Epithelial cell of proximal tubule (primary cell): ENCODE measurements at regions not wholly inside any gene's neighbourhood (a gene's known extent, or its start where the extent isn't known, plus 50 kb on each side); places are given as distances from the start of the nearest gene placed in this dataset.

Source experiments
- DNase-seq: peaks from one replicate; pipeline ENCODE4 v3.0.0-alpha.2; 2011; ENCODE audit warnings: low read depth
- H3K4me3 ChIP-seq: 2 replicates; pipeline ENCODE4 v1.5.1; 2011; ENCODE audit warnings: low read depth, mild to moderate bottlenecking, low read length
- CTCF ChIP-seq: conservative IDR thresholded peaks from 2 replicates; pipeline ENCODE4 v1.5.1; 2012; ENCODE audit warnings: low read depth, mild to moderate bottlenecking, low read length

DNA sequence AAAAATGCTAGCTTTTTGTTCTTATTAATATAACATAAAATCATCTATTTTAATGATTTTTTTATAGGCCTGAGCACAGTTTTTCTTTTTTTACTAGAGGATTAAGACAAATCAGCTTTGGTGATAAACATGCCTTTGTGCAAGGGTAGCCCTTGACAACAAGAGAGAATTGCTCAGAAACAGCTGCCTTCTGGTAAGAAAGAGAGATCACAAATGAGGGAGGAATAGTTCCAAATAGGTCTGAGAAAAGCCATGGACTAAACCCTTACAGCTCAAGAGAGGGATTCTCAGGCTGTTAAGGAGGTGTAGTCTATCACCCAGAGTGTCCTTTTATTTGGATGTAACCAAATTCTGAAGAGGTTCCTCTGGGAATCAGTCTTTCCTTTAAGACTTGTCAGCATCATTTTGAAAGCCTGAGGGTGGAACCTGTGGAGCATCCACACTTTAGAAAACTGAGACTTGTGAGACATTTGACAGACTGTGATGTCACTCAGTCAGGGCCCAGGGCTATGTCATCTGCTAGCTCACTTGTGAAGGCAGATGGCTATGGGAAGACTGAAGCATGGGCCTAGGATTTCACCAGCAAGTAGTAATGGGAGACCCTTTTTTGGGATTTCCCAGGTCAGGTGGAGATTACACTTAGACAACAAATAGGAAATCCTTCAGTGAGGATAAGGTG lies 102.9 kb upstream of the KCNAB1 start:
- no peak overlapping the region for H3K4me3 ChIP-seq
- TF ChIP-seq CTCF, result no peak
- no peak for DNase-seq

DNA sequence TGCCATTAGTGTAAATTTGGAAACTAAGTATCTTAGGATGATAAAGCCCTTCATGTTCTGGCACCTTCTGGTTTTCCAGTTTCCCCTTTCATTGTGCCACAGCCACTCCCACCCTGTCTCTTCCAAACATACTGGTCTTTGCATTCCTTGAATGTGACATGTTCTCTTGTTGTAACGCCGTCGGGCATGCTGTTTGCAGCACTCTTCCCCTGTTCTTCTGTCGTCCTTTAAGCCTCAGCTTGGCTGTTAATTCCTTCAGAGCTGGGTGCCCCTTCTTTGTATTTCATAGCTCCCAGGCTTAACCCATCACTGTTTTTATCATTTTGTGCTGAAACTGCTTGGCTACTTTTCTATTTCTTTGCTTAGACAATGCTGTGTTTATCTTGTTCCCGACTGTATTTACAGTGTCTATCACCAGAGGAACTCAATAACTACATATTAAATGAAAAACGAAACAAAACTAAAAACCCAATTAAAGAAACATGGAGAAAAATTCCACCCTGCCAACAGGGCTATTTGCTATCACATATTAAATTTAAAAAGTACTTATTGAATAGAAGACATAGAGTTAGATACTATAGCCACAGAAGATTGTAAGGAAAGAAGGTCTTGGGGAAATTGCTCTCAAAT lies 95.4 kb upstream of the KCNAB1 start:
- H3K4me3 ChIP-seq, result no peak overlapping the region
- DNase-seq, result no peak
- TF ChIP-seq CTCF, result no peak

GRCh38 chr3:156029208-156029607 lies 91.2 kb upstream of the KCNAB1 start:
- no peak for DNase-seq
- H3K4me3 ChIP-seq, result no peak overlapping the region
- TF ChIP-seq CTCF, result no peak

- no peak for DNase-seq
- no peak for TF ChIP-seq CTCF
These were observed 89.7 kb upstream of the KCNAB1 start for GRCh38 chr3:156030723-156031122.

DNA sequence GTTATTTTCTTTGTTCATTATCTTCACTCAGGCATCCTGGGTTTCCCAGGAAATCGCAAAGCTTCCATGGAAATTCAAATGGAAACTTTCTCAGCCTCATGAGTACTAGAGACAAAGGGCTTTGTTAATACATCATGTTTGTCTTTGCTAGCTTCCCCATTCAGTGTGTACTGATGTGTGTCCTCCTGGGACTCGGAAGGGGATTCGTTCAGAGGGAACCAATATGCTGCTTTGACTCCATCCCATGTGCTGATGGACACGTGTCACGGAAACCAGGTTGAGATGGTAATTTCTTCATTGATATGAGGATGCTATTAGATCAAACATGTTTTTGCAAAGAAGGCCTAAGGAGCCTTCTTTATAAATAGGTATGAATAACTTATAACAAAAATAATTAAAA lies 87.0 kb upstream of the KCNAB1 start:
- no peak for TF ChIP-seq CTCF
- DNase-seq, result no peak
- H3K4me3 ChIP-seq, result no peak overlapping the region

More at GRCh38 chr3:156030723-156031122, 89.7 kb upstream of the KCNAB1 start:
- no peak overlapping the region for H3K4me3 ChIP-seq

DNA sequence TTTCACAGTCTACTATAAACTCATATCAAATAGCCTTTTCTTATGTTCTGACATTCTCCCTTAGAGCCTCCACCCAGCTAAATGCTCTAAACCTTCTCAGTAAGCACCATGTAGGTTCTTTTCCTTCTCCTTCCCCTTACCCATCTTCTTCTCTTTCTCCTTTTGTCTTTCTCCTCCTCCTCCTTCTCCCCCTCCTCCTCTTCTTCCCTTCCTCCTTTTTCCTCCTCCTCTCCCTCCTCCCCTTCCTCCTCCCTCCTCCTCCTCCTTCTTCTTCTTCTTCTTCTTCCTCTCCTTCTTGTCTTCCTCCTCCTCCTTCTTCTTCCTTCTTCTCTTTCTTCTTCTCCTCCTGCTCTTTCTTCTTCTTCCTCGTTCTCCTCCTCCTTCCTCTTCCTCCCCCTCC lies 85.2 kb upstream of the KCNAB1 start:
- no peak for DNase-seq
- TF ChIP-seq CTCF, result no peak
- no peak overlapping the region for H3K4me3 ChIP-seq

DNA sequence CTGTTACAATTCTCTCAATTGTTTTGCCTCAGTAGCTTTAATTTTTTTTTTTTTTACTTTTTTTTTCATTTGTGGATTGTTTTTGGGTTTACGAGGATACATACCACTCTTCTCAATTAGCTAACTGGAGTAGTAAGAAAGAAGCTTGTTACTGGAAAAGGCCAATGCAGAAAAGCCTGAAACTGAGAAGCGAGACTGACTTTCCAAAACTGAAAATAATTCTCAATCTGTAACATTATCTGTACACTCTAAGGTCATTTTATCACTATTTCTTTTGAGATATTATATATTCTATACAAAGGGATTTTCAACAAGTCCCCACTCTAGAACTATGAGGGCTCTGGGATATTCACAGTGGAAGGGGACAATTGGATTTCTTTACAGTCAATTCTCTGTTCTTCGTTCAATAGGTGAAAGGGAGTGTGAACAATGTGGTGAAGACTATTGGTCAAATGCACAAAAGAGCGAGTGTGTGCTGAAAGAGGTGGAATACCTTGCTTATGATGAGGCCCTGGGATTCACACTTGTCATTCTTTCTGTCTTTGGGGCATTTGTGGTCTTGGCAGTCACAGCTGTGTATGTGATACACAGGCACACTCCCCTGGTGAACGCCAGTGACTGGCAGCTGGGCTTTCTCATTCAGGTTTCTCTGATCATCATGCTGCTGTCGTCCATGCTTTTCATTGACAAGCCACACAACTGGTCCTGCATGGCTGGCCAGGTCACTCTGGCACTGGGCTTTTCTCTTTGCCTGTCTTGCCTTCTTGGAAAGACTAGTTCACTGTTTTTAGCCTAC lies 83.9 kb upstream of the KCNAB1 start:
- DNase-seq, result no peak

More for the DNA sequence above, 83.9 kb upstream of the KCNAB1 start:
- no peak overlapping the region for H3K4me3 ChIP-seq
- no peak for TF ChIP-seq CTCF
